ENCODE measurements at regions not wholly inside any gene's neighbourhood (a gene's known extent, or its start where the extent isn't known, plus 50 kb on each side); places are given as distances from the start of the nearest gene placed in this dataset.

DNA sequence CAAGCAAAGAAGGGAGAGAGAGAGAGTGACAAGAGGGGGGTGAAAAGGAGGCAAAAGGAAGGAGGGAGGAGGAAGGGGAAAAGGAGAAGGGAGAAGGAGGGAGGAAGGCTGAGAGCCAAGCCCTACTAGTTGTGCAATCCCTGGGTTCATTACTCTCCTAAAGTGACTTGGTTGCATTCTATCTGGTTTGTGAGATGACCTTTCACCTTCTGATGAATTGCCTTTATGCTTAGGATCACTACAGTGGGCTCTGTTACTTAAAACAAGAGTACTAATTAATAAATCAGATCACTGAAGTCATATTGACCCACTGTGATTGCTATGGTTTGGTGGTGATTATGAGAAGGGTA is 144.9 kb downstream of the KIF20B start:
- TF ChIP-seq, protein P1, sequence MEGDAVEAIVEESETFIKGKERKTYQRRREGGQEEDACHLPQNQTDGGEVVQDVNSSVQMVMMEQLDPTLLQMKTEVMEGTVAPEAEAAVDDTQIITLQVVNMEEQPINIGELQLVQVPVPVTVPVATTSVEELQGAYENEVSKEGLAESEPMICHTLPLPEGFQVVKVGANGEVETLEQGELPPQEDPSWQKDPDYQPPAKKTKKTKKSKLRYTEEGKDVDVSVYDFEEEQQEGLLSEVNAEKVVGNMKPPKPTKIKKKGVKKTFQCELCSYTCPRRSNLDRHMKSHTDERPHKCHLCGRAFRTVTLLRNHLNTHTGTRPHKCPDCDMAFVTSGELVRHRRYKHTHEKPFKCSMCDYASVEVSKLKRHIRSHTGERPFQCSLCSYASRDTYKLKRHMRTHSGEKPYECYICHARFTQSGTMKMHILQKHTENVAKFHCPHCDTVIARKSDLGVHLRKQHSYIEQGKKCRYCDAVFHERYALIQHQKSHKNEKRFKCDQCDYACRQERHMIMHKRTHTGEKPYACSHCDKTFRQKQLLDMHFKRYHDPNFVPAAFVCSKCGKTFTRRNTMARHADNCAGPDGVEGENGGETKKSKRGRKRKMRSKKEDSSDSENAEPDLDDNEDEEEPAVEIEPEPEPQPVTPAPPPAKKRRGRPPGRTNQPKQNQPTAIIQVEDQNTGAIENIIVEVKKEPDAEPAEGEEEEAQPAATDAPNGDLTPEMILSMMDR (conservative IDR thresholded peaks at IDR 0.05; ENCODE audit: low read length): no peak
- no peak for TF ChIP-seq EZH2phosphoT487 (IDR thresholded peaks at IDR 0.05; ENCODE audit: borderline replicate concordance, low read depth, low read length)

All from OCI-LY7 (cell line).